ENCODE measurements at regions not wholly inside any gene's neighbourhood (a gene's known extent, or its start where the extent isn't known, plus 50 kb on each side); places are given as distances from the start of the nearest gene placed in this dataset.

GRCh38 chr13:50326811-50327210 is 311.6 kb downstream of the KCNRG start:
- no peak for DNase-seq

DNA sequence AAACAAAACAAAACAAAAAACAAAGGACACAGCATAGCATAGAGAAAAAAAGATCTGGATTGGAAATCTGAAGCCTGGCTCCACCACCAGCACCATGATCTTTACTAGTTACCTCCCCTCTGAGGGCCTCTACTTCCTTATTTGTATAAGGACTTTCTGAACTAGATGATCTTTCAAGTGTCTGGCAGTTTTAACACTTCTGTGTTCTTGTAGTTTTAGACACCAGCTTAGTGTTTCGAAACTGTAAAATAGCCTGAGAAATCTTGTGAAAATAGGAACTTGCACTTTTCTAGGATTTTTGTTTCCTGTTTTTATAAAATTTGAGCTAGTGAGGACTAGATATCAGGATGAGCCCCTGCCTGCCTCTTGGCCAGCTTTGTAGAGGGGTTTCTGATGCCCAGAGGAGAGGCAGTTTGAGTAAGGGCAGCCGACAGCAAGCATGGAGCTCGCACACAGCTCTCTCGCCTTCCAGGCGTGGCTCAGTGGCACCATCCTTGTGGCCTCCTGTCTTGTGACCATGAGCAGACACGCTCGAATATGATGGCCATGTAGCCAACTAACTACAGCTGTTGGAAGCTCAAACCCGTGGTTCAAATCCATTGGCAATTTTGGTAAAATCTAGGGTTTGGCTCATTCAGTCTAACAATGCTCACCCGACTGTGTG is 319.0 kb downstream of the KCNRG start:
- no peak for DNase-seq

DNA sequence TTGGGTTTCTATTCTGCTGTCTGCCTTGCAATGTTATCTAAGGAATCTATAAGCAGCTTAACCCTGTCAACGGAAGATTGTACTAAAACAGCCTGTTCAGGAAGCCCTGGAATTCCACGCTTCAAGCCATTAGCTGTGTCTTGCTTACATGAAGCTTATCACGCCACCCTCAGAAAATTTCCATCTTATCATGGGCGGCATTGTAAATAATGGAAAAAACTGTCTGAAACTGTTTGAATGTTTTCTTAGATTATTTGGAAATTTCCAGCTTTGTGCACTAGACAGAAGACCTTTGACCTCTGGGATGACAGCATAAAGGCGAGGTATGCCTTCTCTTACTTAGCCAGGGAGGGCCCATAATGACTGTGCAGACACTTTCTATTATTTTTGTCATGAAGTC is 319.7 kb downstream of the KCNRG start:
- no peak for DNase-seq

DNA sequence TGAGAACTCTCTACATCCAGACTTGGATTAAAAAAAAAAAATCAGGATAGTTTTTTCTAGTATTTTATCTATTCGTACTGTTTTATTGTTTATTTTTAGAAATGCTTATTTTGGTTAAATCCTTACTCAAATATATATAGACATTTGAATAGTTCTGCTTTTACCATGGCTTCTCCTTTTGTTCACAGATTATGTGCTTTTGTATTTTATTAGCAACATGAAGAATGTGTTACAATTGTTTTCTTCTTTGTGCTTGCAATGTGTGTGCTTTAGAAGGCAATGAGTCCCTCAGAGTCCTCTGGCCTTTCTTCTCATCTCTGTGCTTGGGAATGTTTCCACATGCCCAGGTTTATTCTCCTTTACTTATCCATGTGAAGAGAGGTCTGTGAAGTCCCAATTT is 324.0 kb downstream of the KCNRG start:
- no peak for DNase-seq

GRCh38 chr13:50340146-50340545 is 324.9 kb downstream of the KCNRG start:
- DNase-seq = no peak

DNA sequence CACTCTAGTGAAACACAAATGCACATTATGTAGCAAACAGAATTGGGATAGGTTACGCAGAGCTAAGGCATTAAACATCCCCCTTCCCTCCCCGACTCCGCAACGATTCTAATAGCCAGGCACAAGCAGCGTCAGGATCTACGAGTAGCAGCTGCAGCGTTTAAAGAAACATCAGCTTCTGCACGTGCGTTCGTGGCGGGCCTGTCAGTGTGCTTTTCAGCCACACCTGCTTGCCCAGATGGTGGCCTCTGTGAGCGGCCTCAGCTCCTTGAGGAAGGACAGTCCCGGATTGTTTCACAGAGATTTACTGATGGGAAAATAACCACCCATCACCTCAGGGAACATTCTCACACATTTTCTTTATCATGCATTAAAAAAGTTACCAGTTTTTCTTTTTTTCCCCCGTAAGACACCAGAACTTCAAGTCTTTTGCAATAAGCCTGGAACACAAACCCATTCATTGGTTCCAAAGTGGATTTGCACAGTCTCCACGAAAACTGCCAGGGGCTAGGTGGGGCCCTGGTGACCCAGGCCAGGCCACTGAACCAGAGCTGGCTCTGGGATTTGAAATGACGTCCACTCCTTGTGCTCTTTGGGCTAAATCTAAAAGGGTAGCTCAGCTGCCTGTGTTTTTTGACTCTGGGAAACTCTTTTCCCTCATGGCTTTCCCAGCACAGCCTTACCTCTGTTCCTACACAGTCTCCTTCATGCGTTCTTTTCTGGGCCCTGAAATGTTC is 325.5 kb downstream of the KCNRG start:
- DNase-seq = no peak

- DNase-seq = no peak
Measured at GRCh38 chr13:50341526-50341925, 326.3 kb downstream of the KCNRG start.

GRCh38 chr13:50344717-50345116 is 329.5 kb downstream of the KCNRG start:
- no peak for DNase-seq

- DNase-seq = no peak
Measured at GRCh38 chr13:50345804-50346203, 330.6 kb downstream of the KCNRG start.

GRCh38 chr13:50348371-50348770 is 333.1 kb downstream of the KCNRG start:
- DNase-seq = no peak

DNA sequence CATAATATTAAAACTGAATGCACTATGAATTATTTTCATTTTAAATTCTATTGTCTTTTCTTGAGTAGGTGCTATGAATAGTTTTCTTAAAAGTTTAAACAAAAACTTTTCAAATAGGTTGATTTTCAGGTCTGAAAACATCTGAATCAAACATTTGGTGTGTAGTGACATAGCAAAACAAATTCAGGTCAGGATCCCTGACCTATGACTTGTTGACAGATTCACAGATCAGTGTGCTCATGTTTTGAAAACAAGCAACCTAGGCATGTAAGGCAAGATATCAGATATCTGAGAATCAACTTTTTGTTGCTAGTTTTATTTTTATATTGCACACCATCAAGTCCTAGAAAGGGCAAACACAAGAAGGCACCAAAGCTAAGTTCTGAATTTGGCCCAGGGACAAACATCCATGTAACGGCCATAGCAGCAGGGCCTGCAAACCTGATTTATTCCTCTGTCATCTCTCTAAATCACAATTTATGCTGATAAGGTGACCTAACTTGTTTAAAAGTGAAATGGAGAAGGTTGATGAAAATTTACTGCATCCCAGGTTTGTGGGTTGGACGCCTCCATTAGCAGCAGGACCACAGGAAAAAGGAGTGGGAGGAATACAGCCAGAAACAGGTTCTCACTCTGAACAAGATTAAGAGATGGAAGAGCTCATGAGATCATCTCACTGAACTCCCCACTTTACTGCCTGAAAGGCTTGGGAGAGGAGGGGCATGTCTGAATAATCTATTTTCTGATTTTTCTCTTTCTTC is 337.7 kb downstream of the KCNRG start:
- DNase-seq = no peak

GRCh38 chr13:50353651-50354415 is 338.6 kb downstream of the KCNRG start:
- no peak for DNase-seq

DNA sequence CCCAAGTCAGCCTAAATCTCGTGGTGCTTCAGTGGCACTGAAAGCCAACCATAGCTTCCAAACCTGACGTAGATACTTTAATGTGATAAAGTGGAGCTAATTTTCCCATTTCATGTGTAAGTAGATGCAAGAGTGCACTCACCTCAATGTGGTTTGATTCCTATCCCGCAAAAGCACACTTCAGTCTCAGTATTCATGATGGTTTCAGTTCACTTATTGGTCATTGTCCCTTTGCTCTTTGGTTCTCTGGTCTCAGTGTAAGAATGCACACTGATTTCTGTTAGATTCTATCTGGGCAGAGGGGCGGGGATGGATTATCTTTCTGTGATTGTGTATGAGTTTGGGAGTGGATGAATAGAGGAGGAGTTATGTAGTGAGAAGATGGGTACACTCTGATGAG is 340.6 kb downstream of the KCNRG start:
- DNase-seq = no peak

DNA sequence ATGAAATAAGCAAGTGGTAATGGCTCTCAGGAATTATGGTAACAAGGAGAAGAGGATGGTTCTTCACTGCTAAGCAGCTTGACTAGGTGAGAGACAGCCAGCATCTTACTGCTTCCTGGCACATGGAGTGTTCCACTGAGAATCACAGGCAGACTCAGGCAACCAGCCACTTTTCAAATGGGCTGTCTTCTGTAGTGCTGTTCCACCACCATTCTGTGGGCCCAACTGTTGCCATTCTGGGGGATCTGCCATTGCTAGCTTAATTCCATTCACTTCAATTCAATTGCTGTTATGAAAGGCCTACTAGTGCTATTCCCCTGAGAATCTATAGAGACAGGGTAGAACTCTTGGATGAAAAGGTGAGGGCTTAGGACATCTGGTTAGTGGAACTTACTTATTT is 341.9 kb downstream of the KCNRG start:
- no peak for DNase-seq

GRCh38 chr13:50357586-50358118 is 342.4 kb downstream of the KCNRG start:
- no peak for DNase-seq

GRCh38 chr13:50358231-50359040 is 343.2 kb downstream of the KCNRG start:
- no peak for DNase-seq

GRCh38 chr13:50359041-50359367 is 343.8 kb downstream of the KCNRG start:
- DNase-seq = no peak

DNA sequence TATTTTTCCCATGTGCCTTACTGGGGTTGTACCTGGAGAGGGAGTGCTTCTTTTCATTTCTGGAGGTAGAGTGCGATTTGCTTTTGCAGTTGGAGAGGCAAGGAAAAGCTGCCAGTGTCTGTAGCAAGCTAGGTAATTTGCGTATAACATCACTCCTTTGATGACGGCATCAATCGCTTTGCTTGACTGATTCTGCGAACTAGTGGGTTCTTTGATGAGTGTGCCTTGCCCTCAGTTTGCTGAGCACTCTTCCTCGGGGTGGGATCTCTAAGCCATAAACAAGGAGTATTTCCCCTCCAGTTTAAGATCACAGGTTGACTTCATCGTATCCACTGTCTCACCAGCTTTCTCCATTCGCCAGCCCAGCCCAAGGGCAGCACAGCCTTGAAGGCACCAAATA is 344.5 kb downstream of the KCNRG start:
- no peak for DNase-seq

DNA sequence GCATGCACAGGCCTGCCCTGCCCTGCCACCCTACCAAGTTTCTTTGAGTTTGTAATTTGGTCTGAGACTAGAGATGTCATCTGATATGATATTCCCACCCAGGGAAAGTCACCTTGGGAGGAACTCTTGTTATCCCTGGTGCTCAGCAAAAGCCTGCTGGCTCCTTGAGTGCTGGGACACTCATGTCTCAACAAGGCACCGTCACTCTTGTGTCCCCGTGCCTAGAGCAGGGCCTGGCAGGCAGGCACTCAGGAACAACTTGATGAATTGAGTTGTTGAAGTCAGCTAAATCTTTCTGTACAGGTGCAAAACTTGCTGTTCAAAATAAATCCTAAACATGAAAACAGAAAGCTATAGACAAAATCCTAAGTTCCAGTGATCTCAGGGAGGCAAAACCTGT is 345.4 kb downstream of the KCNRG start:
- no peak for DNase-seq

- DNase-seq = no peak
Measured at GRCh38 chr13:50361282-50361681, 346.0 kb downstream of the KCNRG start.

DNA sequence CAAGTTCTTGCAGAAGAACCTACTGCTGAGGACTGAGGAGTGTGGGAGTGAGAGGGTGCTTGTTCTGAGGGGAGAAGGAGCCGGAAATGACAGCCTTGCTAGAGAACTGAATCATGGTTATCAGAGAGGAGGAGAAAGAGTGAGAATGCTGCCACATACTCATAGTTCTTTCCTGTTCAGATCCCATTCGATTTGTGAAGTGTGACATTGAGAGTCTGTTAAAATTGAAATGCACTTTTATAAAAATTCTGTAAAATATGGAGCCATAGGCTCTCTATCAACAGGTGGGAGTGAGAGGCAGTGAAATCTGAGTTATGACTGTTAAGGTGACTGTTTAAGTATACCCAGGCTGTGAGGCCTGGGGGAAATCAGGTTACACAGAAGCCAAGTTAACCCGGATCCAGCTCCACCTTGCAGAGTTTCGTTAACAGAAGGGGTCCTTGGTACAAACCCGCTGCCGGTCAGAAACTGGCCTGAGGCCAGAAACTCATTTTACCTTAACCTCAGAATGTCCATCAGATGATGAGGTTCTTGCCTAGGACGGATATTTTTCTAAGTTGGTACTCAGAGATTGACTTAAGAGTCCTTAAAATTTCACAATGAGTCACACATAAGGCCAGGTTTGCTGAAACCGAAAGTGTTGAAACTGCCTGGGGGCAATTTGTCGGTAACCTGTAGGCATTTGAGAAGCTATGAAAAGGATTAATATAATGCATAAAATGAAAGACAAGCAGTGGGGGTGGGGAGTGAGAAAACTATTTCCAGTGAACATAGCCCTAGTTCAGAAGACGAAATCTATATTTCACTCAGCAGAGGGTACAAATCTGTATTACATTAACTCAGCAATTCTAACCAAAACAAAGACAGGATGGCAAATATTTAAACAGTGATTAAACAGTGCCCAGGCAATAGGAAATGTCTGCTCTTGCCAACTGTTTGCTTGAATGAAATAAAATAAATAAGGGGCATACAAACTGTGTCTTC is 350.5 kb downstream of the KCNRG start:
- DNase-seq = no peak

Measured in cortex of kidney (tissue), 1 donor.